ENCODE measurements at regions not wholly inside any gene's neighbourhood (a gene's known extent, or its start where the extent isn't known, plus 50 kb on each side); places are given as distances from the start of the nearest gene placed in this dataset.

- DNase-seq = no peak
These were observed 82.1 kb upstream of the STAC start for GRCh38 chr3:36298188-36298587.

GRCh38 chr3:36302158-36302509, 78.2 kb upstream of the STAC start:
- no peak for DNase-seq

DNA sequence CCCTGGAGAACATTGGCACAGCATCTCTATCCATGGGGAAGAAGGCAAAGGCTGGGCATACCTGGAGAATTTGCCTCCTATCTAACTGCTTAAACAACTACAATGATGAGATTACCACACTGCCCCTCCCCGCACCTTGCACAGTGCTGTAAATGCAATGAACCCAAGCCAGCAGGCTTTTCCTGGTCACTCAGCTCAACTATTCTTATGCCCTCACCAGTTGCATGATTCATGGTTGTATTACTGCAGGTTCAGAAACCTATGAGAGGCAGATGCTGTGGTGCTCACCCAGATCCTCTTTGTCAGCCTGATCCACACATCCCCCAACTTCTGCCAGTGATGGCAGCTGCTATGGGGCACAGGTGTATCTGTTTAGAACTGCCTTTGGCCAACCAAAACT, 77.7 kb upstream of the STAC start:
- DNase-seq = no peak

- no peak for DNase-seq
These were observed 77.0 kb upstream of the STAC start for GRCh38 chr3:36303286-36303685.

DNA sequence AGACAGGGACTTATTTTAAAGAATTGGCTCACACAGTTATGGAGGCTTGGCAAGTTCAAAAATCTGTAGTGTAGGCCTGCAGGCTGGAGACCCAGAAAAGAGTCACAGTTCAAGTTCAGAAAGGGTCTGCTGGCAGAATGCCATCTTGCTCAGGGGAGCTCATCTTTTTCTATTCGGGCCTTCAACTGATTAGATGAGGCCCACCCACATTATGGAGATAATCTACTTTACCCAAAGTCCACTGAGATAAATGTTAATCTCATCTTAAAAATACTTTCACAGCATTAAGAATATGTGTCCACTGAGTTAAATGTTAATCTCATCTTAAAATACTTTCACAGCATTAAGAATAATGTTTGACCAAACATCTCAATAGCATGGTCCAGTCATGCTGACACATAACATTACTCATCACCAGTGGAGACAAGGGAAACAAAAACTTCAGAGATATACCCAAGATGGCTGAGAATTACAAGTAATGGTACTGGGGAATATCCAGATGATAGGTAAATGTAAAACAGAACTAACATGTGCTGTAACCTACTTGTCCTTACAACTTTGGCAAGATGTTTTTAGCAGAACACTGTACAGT, 74.3 kb upstream of the STAC start:
- DNase-seq = no peak

- no peak for DNase-seq
These were observed 71.2 kb upstream of the STAC start for GRCh38 chr3:36309092-36309491.

DNA sequence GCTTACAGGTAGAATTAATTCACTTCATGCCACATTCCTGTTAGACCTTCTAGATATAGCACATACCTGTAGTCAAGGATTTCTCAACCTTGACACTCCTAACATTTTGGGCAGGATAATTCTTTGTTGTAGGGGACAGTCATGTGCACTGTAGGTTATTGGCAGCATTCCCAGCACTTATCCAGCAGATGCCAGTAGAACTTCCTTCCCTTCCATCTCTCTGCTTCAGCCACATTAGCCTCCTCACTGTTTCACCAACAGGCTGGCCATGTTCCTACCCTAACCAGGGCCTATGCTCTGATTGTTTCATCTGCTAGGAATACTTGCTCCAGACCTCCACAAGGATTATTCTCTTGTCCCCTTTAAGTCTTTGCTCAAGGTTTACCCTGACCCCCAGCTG, 68.0 kb upstream of the STAC start:
- DNase-seq = no peak

- no peak for DNase-seq
These were observed 62.4 kb upstream of the STAC start for GRCh38 chr3:36317915-36318314.

DNA sequence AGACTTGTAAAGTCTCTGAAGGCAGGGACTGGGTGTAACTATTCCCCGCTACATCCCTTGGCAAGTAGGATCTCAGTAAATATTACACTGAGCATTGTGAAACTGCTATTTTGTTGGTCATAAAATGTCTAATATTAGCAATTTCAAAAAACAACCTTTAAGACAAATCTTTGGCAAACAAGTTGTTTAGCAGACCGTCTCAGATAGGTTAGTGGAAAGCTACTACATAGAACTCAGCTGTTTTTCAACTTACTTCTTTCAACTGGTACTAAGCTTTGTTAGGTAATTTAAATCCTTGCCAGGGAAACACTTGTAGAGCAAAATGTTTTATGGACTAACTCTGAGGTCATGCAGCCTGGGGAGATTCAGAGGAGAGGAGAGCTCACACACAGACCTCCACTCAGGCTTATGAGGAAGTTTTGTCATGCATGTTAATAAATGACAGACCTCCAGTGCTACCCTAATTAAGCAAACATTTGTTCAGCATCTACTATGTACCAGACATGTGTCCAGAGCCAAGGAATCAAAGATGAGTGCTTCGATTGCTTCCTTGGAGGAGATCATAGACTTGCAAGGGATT, 61.6 kb upstream of the STAC start:
- DNase-seq = no peak

- DNase-seq = no peak
These were observed 60.6 kb upstream of the STAC start for GRCh38 chr3:36319680-36320079.
